DND-41 (cell line): ENCODE measurements at regions not wholly inside any gene's neighbourhood (a gene's known extent, or its start where the extent isn't known, plus 50 kb on each side); places are given as distances from the start of the nearest gene placed in this dataset.
"Not testable (repeated sequence)": the region's sequence is repeated elsewhere in the genome, so short reads cannot be mapped to it uniquely, and the experiment has no call there.

Experiments used
- ATAC-seq: fragments of 200-7000 bp; cut with Tn5 transposase; 3 replicates; pipeline ENCODE4 v1.9.1; 2021; ENCODE audit warnings: low read depth; ENCODE audit not compliant: insufficient read depth
- DNase-seq: peaks from one replicate; pipeline ENCODE4 v3.0.0-alpha.2; 2020
- H2AFZ ChIP-seq: 2 replicates; pipeline ENCODE4 v1.6.0; 2012; ENCODE audit warnings: low read depth, low read length
- H3K27ac ChIP-seq: 2 replicates; pipeline ENCODE4 v1.5.1; 2012; ENCODE audit warnings: low read length, inconsistent platforms
- H3K27me3 ChIP-seq: fragments of 200-600 bp; sonication (generic); 2 replicates; pipeline ENCODE4 v1.6.0; 2012; ENCODE audit warnings: low read length, mild to moderate bottlenecking, inconsistent platforms; ENCODE audit not compliant: insufficient read depth, poor library complexity
- H3K36me3 ChIP-seq: 2 replicates; pipeline ENCODE4 v1.5.1; 2012; ENCODE audit warnings: low read length, inconsistent platforms; ENCODE audit not compliant: insufficient read depth
- H3K4me1 ChIP-seq: 2 replicates; pipeline ENCODE4 v1.5.1; 2012; ENCODE audit warnings: mild to moderate bottlenecking, low read length; ENCODE audit not compliant: insufficient read depth
- H3K4me2 ChIP-seq: 2 replicates; pipeline ENCODE4 v1.6.0; 2012; ENCODE audit warnings: mild to moderate bottlenecking, moderate library complexity, low read length, inconsistent platforms; ENCODE audit not compliant: insufficient read depth
- H3K4me3 ChIP-seq, 2 experiments: fragments of 200-600 bp in 1 of 2; shearing (Covaris generic) in 1 of 2; 2 replicates each; pipeline ENCODE4 v1.5.1; 2012 to 2016; ENCODE audit warnings: inconsistent platforms in 2 of 2, low read length in 2 of 2, mild to moderate bottlenecking in 2 of 2, low read depth in 1 of 2, moderate library complexity in 1 of 2
- H3K79me2 ChIP-seq: 2 replicates; pipeline ENCODE4 v1.6.0; 2012; ENCODE audit warnings: low read length, inconsistent platforms; ENCODE audit not compliant: insufficient read depth
- H3K9ac ChIP-seq: 2 replicates; pipeline ENCODE4 v1.6.0; 2012; ENCODE audit warnings: low read depth, mild to moderate bottlenecking, inconsistent platforms, low read length, moderate library complexity
- H3K9me3 ChIP-seq: 2 replicates; pipeline ENCODE4 v1.5.1; 2012; ENCODE audit warnings: low read length, moderate library complexity, mild to moderate bottlenecking, inconsistent platforms; ENCODE audit not compliant: insufficient read depth, severe bottlenecking
- H4K20me1 ChIP-seq: 2 replicates; pipeline ENCODE4 v1.6.0; 2012; ENCODE audit warnings: low read length; ENCODE audit not compliant: insufficient read depth

- H3K27me3 ChIP-seq, H3K4me2 ChIP-seq, H3K79me2 ChIP-seq, H3K4me1 ChIP-seq, H2AFZ ChIP-seq, H3K36me3 ChIP-seq, H4K20me1 ChIP-seq, H3K27ac ChIP-seq, H3K4me3 ChIP-seq, H3K9ac ChIP-seq, ATAC-seq: not testable (repeated sequence)
- peaks cover 25% of the 10 kb centered on the region for H3K9me3 ChIP-seq
- peak; percentile 16 for DNase-seq
Observed at GRCh38 chrY:26670881-26671879, 1049.3 kb downstream of the CDY1 start.
